H1 (cell line): ENCODE measurements at regions not wholly inside any gene's neighbourhood (a gene's known extent, or its start where the extent isn't known, plus 50 kb on each side); places are given as distances from the start of the nearest gene placed in this dataset.

Source experiments
- CTCF ChIA-PET: fragments of 300-600 bp; sonication (Branson Sonifier 250); formaldehyde crosslinking; loops from one replicate; lab custom pipeline; 2021; ENCODE audit not compliant: partially characterized antibody; lab: Charles Lee
- POLR2A ChIA-PET: fragments of 300-600 bp; sonication (Branson Sonifier 250); formaldehyde crosslinking; loops from one replicate; lab custom pipeline; 2021; ENCODE audit warnings: inconsistent platforms; ENCODE audit not compliant: partially characterized antibody; lab: Charles Lee
- DNase-seq, 2 experiments: peaks; one replicate each; pipeline versions ENCODE4 v3.0.0 to v3.0.0-alpha.2; 2010 to 2022; ENCODE audit warnings: low spot score in 2 of 2, low read depth in 1 of 2, mixed read lengths in 1 of 2
- FAIRE-seq: peaks from 2 replicates; lab custom pipeline; 2011; peaks lifted over from hg19 to GRCh38; lab: Jason Lieb, UNC
- H2AFZ ChIP-seq: 2 replicates; pipeline ENCODE4 v1.8.1; 2012; ENCODE audit warnings: low read length, inconsistent platforms
- H2AK5ac ChIP-seq: 2 replicates; pipeline ENCODE4 v1.6.1; 2013; ENCODE audit warnings: low read depth, low read length
- H2BK120ac ChIP-seq: replicated peaks from 2 replicates; pipeline ENCODE3; 2013; ENCODE audit warnings: low read depth, low read length, inconsistent platforms
- H2BK12ac ChIP-seq: 2 replicates; pipeline ENCODE4 v1.6.1; 2013; ENCODE audit warnings: low read depth, low read length
- H2BK15ac ChIP-seq: 2 replicates; pipeline ENCODE4 v1.6.1; 2013; ENCODE audit warnings: low read length
- H2BK20ac ChIP-seq: 2 replicates; pipeline ENCODE4 v1.6.1; 2013; ENCODE audit warnings: low read length
- H2BK5ac ChIP-seq: 2 replicates; pipeline ENCODE4 v1.6.1; 2013; ENCODE audit warnings: low read depth, low read length
- H3K14ac ChIP-seq: 2 replicates; pipeline ENCODE4 v1.6.1; 2013; ENCODE audit warnings: inconsistent platforms; ENCODE audit not compliant: insufficient read length
- H3K18ac ChIP-seq: 2 replicates; pipeline ENCODE4 v1.6.1; 2013; ENCODE audit warnings: low read length; ENCODE audit errors: extremely low read depth
- H3K23ac ChIP-seq: 2 replicates; pipeline ENCODE4 v1.6.1; 2013; ENCODE audit warnings: inconsistent platforms; ENCODE audit not compliant: insufficient read length
- H3K23me2 ChIP-seq: 2 replicates; pipeline ENCODE4 v1.6.1; 2013; ENCODE audit warnings: low read depth, low read length
- H3K27ac ChIP-seq: 2 replicates; pipeline ENCODE4 v1.6.1; 2011; ENCODE audit warnings: low read depth, low read length, inconsistent platforms
- H3K27me3 ChIP-seq, 4 experiments: replicated peaks in 1 of 4; 1 replicate in 1 of 4; 2 replicates in 3 of 4; pipeline versions ENCODE4 v1.6.1 to v1.8.1; 2011 to 2013; ENCODE audit warnings: low read length in 3 of 4, mild to moderate bottlenecking in 3 of 4, inconsistent platforms in 2 of 4, mixed read lengths in 2 of 4, moderate library complexity in 1 of 4; ENCODE audit not compliant: control insufficient read depth in 3 of 4, insufficient read depth in 3 of 4; ENCODE audit errors: extremely low read depth in 1 of 4
- H3K36me3 ChIP-seq, 4 experiments: 2 replicates each; pipeline versions ENCODE4 v1.6.1 to v1.8.1; 2011 to 2013; ENCODE audit warnings: mild to moderate bottlenecking in 4 of 4, low read length in 3 of 4, moderate library complexity in 2 of 4, control low read depth in 1 of 4, inconsistent platforms in 1 of 4; ENCODE audit not compliant: insufficient read depth in 4 of 4, control insufficient read depth in 2 of 4
- H3K4ac ChIP-seq: replicated peaks from 2 replicates; pipeline ENCODE3; 2013; ENCODE audit warnings: low read length, low read depth, mixed read lengths, inconsistent platforms; ENCODE audit not compliant: insufficient read length
- H3K4me1 ChIP-seq, 4 experiments: replicated peaks in 1 of 4; 1 replicate in 1 of 4; 2 replicates in 3 of 4; pipeline versions ENCODE4 v1.6.1 to v1.8.1; 2011 to 2013; ENCODE audit warnings: low read length in 3 of 4, inconsistent platforms in 2 of 4, mixed read lengths in 1 of 4; ENCODE audit not compliant: insufficient read depth in 4 of 4, control insufficient read depth in 3 of 4
- H3K4me2 ChIP-seq, 2 experiments: 2 replicates each; pipeline versions ENCODE4 v1.6.1 to v1.8.1; 2011 to 2013; ENCODE audit warnings: low read depth in 2 of 2, low read length in 2 of 2, control low read depth in 1 of 2, inconsistent platforms in 1 of 2, mild to moderate bottlenecking in 1 of 2; ENCODE audit not compliant: insufficient read depth in 1 of 2
- H3K4me3 ChIP-seq, 4 experiments: fragments of 200-600, 300-600 bp in 1 of 4; sonication (generic), shearing (Covaris generic), sonication (Bioruptor Twin) in 1 of 4; 2 replicates each; pipeline versions ENCODE4 v1.5.1 to v1.8.1; 2011 to 2016; ENCODE audit warnings: low read length in 4 of 4, low read depth in 3 of 4, control low read depth in 2 of 4, inconsistent platforms in 2 of 4, mild to moderate bottlenecking in 2 of 4, mixed read lengths in 1 of 4, moderate library complexity in 1 of 4; ENCODE audit not compliant: insufficient read depth in 2 of 4; ENCODE audit errors: extremely low read depth in 1 of 4
- H3K56ac ChIP-seq: replicated peaks from 2 replicates; pipeline ENCODE3; 2013; ENCODE audit warnings: low read depth, mild to moderate bottlenecking, mixed read lengths, low read length, inconsistent platforms; ENCODE audit not compliant: insufficient read length
- H3K79me1 ChIP-seq: 2 replicates; pipeline ENCODE4 v1.6.1; 2013; ENCODE audit warnings: low read depth, low read length, control low read depth
- H3K79me2 ChIP-seq, 2 experiments: 2 replicates each; pipeline versions ENCODE4 v1.6.1 to v1.8.1; 2012 to 2013; ENCODE audit warnings: low read length in 2 of 2, mild to moderate bottlenecking in 2 of 2, inconsistent platforms in 1 of 2; ENCODE audit not compliant: insufficient read depth in 2 of 2, control insufficient read depth in 1 of 2
- H3K9ac ChIP-seq, 4 experiments: replicated peaks in 1 of 4; 1 replicate in 1 of 4; 2 replicates in 3 of 4; pipeline versions ENCODE4 v1.6.1 to v1.8.1; 2011 to 2013; ENCODE audit warnings: low read depth in 3 of 4, low read length in 3 of 4, control low read depth in 2 of 4, mild to moderate bottlenecking in 2 of 4, moderate library complexity in 2 of 4, inconsistent platforms in 1 of 4; ENCODE audit errors: extremely low read depth in 1 of 4
- H3K9me3 ChIP-seq, 2 experiments: 2 replicates each; pipeline versions ENCODE4 v1.6.1 to v1.8.1; 2012 to 2013; ENCODE audit warnings: mild to moderate bottlenecking in 2 of 2, moderate library complexity in 2 of 2, control low read depth in 1 of 2, inconsistent platforms in 1 of 2, low read depth in 1 of 2, low read length in 1 of 2, mixed read lengths in 1 of 2; ENCODE audit not compliant: insufficient read depth in 2 of 2
- H4K20me1 ChIP-seq, 2 experiments: replicated peaks in 1 of 2; 2 replicates each; pipeline versions ENCODE3 to v1.8.1; 2011 to 2013; ENCODE audit warnings: inconsistent platforms in 2 of 2, low read length in 2 of 2, mild to moderate bottlenecking in 1 of 2; ENCODE audit not compliant: insufficient read depth in 2 of 2, control insufficient read depth in 1 of 2
- H4K5ac ChIP-seq: 2 replicates; pipeline ENCODE4 v1.6.1; 2013; ENCODE audit warnings: low read length, low read depth, mixed read lengths, inconsistent platforms; ENCODE audit not compliant: insufficient read length
- H4K8ac ChIP-seq: 2 replicates; pipeline ENCODE4 v1.8.0; 2013; ENCODE audit warnings: mild to moderate bottlenecking, moderate library complexity, low read length, inconsistent platforms; ENCODE audit not compliant: insufficient read depth; ENCODE audit errors: extremely low read depth
- H4K91ac ChIP-seq: replicated peaks from 2 replicates; pipeline ENCODE3; 2013; ENCODE audit warnings: low read length, mixed read lengths, inconsistent platforms; ENCODE audit not compliant: insufficient read length
- HDAC6 ChIP-seq: IDR thresholded peaks from one replicate; pipeline ENCODE4 v1.7.1; 2012; ENCODE audit warnings: low read depth, mild to moderate bottlenecking, inconsistent platforms, low read length, moderate library complexity
- JUND ChIP-seq: IDR thresholded peaks from 2 replicates; pipeline ENCODE4 v1.6.1; 2011; ENCODE audit warnings: mild to moderate bottlenecking, improper control_type of control experiment, low read length
- WGBS, 2 experiments: shearing (Covaris generic) in 1 of 2; methylation state at CpG; one replicate each; pipeline versions ENCODE4 v1.1.6 to v1.1.7; 2013 to 2015; ENCODE audit warnings: low lambda C conversion rate in 2 of 2, mixed read lengths in 2 of 2, inconsistent platforms in 1 of 2, low coverage in 1 of 2, missing lambda C conversion rate in 1 of 2; ENCODE audit not compliant: insufficient replicate concordance in 2 of 2, insufficient coverage in 1 of 2, insufficient read length in 1 of 2; ENCODE audit errors: extremely low coverage in 1 of 2, missing lambda C conversion rate in 1 of 2; 5-methylcytosine and 5-hydroxymethylcytosine counted together
- TF ChIP-seq, protein P1 (sequence below), 3 experiments: IDR thresholded peaks; 1 replicate in 2 of 3; 2 replicates in 1 of 3; pipeline versions ENCODE4 v1.5.1 to v1.6.1; 2011; ENCODE audit warnings: low read length in 3 of 3, mild to moderate bottlenecking in 3 of 3, inconsistent platforms in 2 of 3, low read depth in 1 of 3, moderate library complexity in 1 of 3; ENCODE audit not compliant: insufficient read depth in 1 of 3; ENCODE audit errors: control extremely low read depth in 1 of 3

DNA sequence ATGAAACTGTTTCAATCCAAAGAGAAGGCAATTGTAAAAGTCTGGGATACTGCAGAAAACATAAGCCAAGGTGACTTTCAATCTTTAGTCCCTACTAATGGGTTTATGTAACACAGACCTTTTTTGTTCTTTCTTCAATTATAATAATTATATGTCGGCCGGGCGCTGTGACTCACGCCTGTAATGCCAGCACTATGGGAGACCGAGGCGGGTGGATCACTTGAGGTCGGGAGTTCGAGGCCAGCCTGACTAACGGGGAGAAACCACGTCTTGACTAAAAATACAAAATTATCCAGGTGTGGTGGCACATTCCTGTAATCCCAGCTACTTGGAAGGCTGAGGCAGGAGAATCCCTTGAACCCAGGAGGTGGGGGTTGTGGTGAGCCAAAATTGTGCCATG lies 489.8 kb upstream of the CTSO start:
- CTCF ChIA-PET, result interaction anchor here (0.7 to 1.7 kb wide), 2 partner anchors 31 to 473 kb away, joined by 3 read pairs; no protein-coding TSS in a partner anchor
- no peak overlapping the region for H4K8ac ChIP-seq

More for the DNA sequence above, 489.8 kb upstream of the CTSO start:
- Histone ChIP-seq H4K20me1 (no peaks in the 10 kb centered on the region), H3K27ac (no peak overlapping the region), H3K79me1 (no peaks in the 10 kb centered on the region)
- TF ChIP-seq, protein P1, sequence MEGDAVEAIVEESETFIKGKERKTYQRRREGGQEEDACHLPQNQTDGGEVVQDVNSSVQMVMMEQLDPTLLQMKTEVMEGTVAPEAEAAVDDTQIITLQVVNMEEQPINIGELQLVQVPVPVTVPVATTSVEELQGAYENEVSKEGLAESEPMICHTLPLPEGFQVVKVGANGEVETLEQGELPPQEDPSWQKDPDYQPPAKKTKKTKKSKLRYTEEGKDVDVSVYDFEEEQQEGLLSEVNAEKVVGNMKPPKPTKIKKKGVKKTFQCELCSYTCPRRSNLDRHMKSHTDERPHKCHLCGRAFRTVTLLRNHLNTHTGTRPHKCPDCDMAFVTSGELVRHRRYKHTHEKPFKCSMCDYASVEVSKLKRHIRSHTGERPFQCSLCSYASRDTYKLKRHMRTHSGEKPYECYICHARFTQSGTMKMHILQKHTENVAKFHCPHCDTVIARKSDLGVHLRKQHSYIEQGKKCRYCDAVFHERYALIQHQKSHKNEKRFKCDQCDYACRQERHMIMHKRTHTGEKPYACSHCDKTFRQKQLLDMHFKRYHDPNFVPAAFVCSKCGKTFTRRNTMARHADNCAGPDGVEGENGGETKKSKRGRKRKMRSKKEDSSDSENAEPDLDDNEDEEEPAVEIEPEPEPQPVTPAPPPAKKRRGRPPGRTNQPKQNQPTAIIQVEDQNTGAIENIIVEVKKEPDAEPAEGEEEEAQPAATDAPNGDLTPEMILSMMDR (IDR thresholded peaks at IDR 0.05; ENCODE audit: control extremely low read depth in 1 of 3, insufficient read depth in 1 of 3, low read depth in 1 of 3, low read length in 3 of 3), result no peak
- TF ChIP-seq HDAC6 (no peak), JUND (no peak)
- TF ChIP-seq, all 59 proteins: peak for 0
- H3K4ac ChIP-seq, result no peak overlapping the region
- no peak overlapping the region for H3K14ac ChIP-seq
- FAIRE-seq (no peak), DNase-seq (no peak)
- H3K36me3 ChIP-seq, result no peaks in the 10 kb centered on the region
- no peak overlapping the region for H2AK5ac ChIP-seq
- no peak overlapping the region for H2BK20ac ChIP-seq
- 98% methylated on average over 10 of the region's 10 CpGs; no CpG with 5 or more reads in 1 of the 2 experiments for WGBS, 2 experiments
- POLR2A ChIA-PET, result no interaction called here
- H2BK120ac ChIP-seq, result no peak overlapping the region
- no peaks in the 10 kb centered on the region for H3K79me2 ChIP-seq
- no peak overlapping the region for H2AFZ ChIP-seq
- H3K9me3 ChIP-seq, result no peaks in the 10 kb centered on the region
- H3K4me2 ChIP-seq, result no peak overlapping the region
- H3K27me3 ChIP-seq, result no peaks in the 10 kb centered on the region
- H4K91ac ChIP-seq, result no peak overlapping the region
- no peak overlapping the region for H4K5ac ChIP-seq
- H3K4me1 ChIP-seq, result no peaks in the 10 kb centered on the region; a peak in 1 of 7 replicates
- no peak overlapping the region for H3K18ac ChIP-seq
- H3K4me3 ChIP-seq, result no peak overlapping the region
- no peak overlapping the region for H2BK5ac ChIP-seq
- peaks cover 1% of the 10 kb centered on the region; the same call in 1 of the 2 replicates for H3K23me2 ChIP-seq
- no peak overlapping the region for H2BK12ac ChIP-seq
- H2BK15ac ChIP-seq, result no peak overlapping the region
- no peak overlapping the region for H3K23ac ChIP-seq
- H3K9ac ChIP-seq, result no peak overlapping the region
- no peak overlapping the region for H3K56ac ChIP-seq
